Ovary (tissue), 7 donors: ENCODE measurements at regions not wholly inside any gene's neighbourhood (a gene's known extent, or its start where the extent isn't known, plus 50 kb on each side); places are given as distances from the start of the nearest gene placed in this dataset.

Source experiments
- DNase-seq, 5 donors: peaks; one replicate each; pipeline ENCODE4 v3.0.0-alpha.2; 2019 to 2020
- H3K27ac ChIP-seq, 2 donors: fragments of 200-600 bp; one replicate each; pipeline versions ENCODE4 v1.5.1 to v1.8.0; 2019 to 2022
- H3K27me3 ChIP-seq: fragments of 200-600 bp; one replicate; pipeline ENCODE4 v1.8.0; 2022
- H3K36me3 ChIP-seq: fragments of 200-600 bp; sonication (generic); one replicate; pipeline ENCODE4 v1.5.1; 2019
- H3K4me1 ChIP-seq: one replicate; pipeline ENCODE4 v1.8.1; 2013; ENCODE audit warnings: mild to moderate bottlenecking, moderate library complexity; ENCODE audit not compliant: insufficient read depth
- H3K4me3 ChIP-seq: fragments of 200-600 bp; sonication (generic); one replicate; pipeline ENCODE4 v1.5.1; 2017
- H3K9me3 ChIP-seq, 2 donors: fragments of 200-600 bp in 1 of 2; sonication (generic) in 1 of 2; one replicate each; pipeline versions ENCODE4 v1.5.1 to v1.8.1; 2013 to 2019; ENCODE audit warnings: mild to moderate bottlenecking in 1 of 2, moderate library complexity in 1 of 2
- EP300 ChIP-seq: sonication (generic); formaldehyde crosslinking; IDR thresholded peaks from one replicate; pipeline ENCODE4 v1.6.1; 2017; ENCODE audit warnings: antibody characterized with exemption
- POLR2A ChIP-seq: fragments of 450-650 bp; IDR thresholded peaks from one replicate; pipeline ENCODE4 v1.6.1; 2017; ENCODE audit warnings: antibody characterized with exemption, mild to moderate bottlenecking, moderate library complexity
- WGBS, 3 donors: extraction: QIAGEN DNeasy Blood & Tissue Kit in 1 of 3; methylation state at CpG; one replicate each; pipeline versions ENCODE4 v1.1.5 to v1.1.7; 2013 to 2017; 5-methylcytosine and 5-hydroxymethylcytosine counted together
- intact Hi-C, 4 donors: fragments of 100-400 bp; cut with DNase I; formaldehyde crosslinking; loops; one replicate each; pipeline versions ENCODE4 v1.11.0 to v1.15.1; 2022 to 2023
- TF ChIP-seq, protein P1 (sequence below), 3 donors: fragments of 450-650 bp in 2 of 3; fragments of 200-600 bp in 1 of 3; IDR thresholded peaks; one replicate each; pipeline versions ENCODE4 v1.5.1 to v1.8.0; 2016 to 2022; ENCODE audit warnings: antibody characterized with exemption in 3 of 3, mild to moderate bottlenecking in 1 of 3
- donor health status: DM: no; HTN: no; CAD: no; lungs with moderate emphysema.
- donor health status: DM: no; HTN: no; CAD: no.
- donor health status: Bipolar disorder and iron deficiency.
- donor health status: DM: no; HTN: no; CAD: no.
- donor health status: DM: yes; HTN: yes; CAD: no.

DNA sequence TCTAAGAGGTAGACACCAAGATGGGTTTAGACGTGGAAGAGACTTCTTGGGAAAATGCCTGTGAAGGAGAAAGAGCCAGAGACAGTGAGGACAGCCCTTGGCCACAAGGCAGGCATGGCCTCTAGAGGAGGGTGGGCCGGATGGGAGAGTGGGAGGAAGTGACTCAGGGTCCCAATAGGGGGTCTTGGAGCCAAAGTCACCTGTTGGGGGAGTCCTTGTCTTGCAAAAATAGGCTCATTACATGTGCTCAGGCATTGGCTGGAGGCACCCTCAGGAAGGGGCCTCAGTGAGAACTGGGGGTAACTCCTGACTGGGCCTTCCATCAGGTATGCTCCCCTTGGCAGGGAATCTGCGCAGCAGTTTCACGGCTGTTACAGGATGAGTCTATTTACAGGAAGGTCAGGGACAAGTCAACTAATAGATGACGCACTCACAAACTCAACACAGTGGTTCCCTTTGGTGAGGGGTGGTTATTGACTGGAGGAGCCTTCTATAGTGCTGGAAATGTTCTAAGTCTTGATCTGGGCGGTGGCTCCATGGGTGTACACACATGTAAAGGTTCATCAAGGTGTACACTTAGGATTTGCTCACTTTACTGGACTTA, 259.6 kb downstream of the XXYLT1 start:
- no peak overlapping the region for H3K4me3 ChIP-seq
- no peak for TF ChIP-seq POLR2A
- no peak for TF ChIP-seq EP300
- TF ChIP-seq, protein P1, sequence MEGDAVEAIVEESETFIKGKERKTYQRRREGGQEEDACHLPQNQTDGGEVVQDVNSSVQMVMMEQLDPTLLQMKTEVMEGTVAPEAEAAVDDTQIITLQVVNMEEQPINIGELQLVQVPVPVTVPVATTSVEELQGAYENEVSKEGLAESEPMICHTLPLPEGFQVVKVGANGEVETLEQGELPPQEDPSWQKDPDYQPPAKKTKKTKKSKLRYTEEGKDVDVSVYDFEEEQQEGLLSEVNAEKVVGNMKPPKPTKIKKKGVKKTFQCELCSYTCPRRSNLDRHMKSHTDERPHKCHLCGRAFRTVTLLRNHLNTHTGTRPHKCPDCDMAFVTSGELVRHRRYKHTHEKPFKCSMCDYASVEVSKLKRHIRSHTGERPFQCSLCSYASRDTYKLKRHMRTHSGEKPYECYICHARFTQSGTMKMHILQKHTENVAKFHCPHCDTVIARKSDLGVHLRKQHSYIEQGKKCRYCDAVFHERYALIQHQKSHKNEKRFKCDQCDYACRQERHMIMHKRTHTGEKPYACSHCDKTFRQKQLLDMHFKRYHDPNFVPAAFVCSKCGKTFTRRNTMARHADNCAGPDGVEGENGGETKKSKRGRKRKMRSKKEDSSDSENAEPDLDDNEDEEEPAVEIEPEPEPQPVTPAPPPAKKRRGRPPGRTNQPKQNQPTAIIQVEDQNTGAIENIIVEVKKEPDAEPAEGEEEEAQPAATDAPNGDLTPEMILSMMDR (IDR thresholded peaks at IDR 0.05) = no peak
- no peaks in the 10 kb centered on the region for H3K9me3 ChIP-seq
- intact Hi-C loops = no loop called here
- H3K4me1 ChIP-seq = no peaks in the 10 kb centered on the region
- DNase-seq = no peak
- H3K27ac ChIP-seq = no peak overlapping the region
- H3K27me3 ChIP-seq = no peaks in the 10 kb centered on the region
- 71 to 87% (median 72%) methylated on average over 6 of the region's 6 CpGs for WGBS, 3 donors
- H3K36me3 ChIP-seq = no peaks in the 10 kb centered on the region

DNA sequence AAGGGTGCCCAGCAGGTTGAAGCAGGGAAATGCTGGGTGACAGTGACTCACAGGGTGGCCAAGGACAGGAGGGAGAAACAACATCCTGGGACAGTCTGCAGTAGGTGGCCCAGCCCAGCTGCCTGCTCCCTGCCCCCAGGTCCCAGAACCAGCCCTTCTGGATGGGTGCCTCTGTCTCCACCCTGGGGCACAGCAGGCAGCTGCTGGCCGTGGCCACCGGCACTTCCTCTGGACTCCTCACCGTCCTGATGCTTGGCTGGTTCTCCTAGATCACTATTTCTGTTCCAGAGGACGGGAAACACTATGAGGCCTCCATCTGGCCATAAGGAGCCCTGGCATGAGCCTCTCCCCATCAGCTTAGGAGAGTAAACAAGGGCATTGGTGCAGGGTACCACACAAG, 258.9 kb downstream of the XXYLT1 start:
- 75 to 82% (median 79%) methylated on average over 4 of the region's 4 CpGs for WGBS, 3 donors
- H3K36me3 ChIP-seq = no peaks in the 10 kb centered on the region
- H3K9me3 ChIP-seq = no peaks in the 10 kb centered on the region

DNA sequence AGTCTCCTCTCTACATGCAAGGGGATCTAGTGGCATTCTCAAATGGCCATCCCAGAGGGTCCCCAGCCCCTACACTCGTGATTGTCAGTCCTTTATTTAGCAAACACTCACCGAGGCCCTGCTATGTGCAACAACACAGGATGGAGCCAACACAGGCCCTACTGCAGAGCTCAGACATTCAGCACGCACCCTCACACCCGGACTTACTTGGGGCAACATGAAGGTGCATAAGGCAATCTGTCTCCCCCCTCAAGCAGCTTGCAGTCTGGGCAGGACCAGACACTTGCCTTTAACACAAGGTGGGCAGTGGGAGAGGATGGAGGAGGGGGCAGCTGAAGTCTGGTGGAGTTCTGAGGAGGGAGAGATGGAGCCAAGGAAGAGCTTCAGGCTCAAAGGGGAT, 258.4 kb downstream of the XXYLT1 start:
- H3K27me3 ChIP-seq = no peaks in the 10 kb centered on the region
- WGBS, 3 donors = 85 to 88% (median 85%) methylated on average over 4 of the region's 4 CpGs
- H3K4me1 ChIP-seq = no peaks in the 10 kb centered on the region
- H3K9me3 ChIP-seq = no peaks in the 10 kb centered on the region
- intact Hi-C loops = no loop called here
- TF ChIP-seq, protein P1 (IDR thresholded peaks at IDR 0.05) = no peak
- no peak for TF ChIP-seq POLR2A
- no peak for DNase-seq
- H3K4me3 ChIP-seq = no peak overlapping the region
- H3K36me3 ChIP-seq = no peaks in the 10 kb centered on the region
- no peak overlapping the region for H3K27ac ChIP-seq

More for the DNA sequence above, 258.9 kb downstream of the XXYLT1 start:
- Histone ChIP-seq H3K4me1 (no peaks in the 10 kb centered on the region), H3K27me3 (no peaks in the 10 kb centered on the region), H3K27ac (no peak overlapping the region), H3K4me3 (no peak overlapping the region)
- no peak for DNase-seq
- no peak for TF ChIP-seq POLR2A
- TF ChIP-seq, protein P1 (IDR thresholded peaks at IDR 0.05) = no peak
- no peak for TF ChIP-seq EP300
- intact Hi-C loops = no loop called here

DNA sequence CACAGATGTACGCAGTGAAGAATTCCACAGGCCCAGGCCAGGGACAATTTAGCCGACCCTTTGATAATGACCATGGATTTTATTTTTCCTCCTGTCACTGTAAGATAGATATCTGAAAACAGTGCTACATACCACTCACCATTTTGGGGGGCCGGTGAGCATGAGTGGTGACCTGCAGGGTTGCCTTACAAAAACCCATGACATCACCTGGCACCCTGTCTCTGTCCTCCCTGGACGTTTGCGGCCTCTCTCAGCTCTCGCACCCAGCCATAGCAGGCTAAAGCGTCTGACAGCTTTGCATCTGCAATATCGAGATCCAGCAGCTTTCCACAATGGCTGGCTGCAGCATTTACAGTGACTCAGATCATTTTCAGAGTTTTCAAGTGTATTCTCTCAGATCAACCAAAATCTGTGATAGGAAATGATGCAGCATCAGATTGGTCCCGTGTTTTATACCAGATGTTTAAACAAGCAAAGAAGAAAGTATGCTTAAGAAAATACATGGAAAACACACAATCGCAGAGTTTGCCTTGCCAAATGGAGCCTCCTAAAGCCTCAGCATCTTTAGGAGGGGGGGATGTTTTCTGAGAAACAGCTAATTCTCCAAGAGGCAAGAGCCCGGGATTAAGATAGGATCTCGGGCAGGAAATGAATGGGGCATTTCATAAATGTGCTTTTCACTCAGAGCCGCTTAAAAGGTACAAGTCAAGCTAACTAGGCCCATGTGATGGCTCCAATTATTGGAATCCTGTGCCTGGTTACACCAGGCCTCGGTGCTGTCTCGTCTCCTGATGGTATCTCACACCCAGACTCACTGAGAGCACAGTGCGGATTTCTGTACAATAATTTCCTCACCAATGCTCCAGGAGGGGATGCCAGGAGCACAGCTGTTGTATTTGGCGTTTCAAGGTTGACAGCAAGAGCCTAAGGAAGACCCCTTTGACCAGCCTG, 257.3 kb downstream of the XXYLT1 start:
- intact Hi-C loops = no loop called here
- WGBS, 3 donors = 74 to 88% (median 77%) methylated on average over 17 of the region's 17 CpGs
- Histone ChIP-seq H3K4me3 (no peak overlapping the region), H3K27me3 (no peaks in the 10 kb centered on the region), H3K27ac (no peak overlapping the region), H3K9me3 (no peaks in the 10 kb centered on the region), H3K4me1 (no peaks in the 10 kb centered on the region), H3K36me3 (no peaks in the 10 kb centered on the region)
- no peak for TF ChIP-seq POLR2A
- TF ChIP-seq, protein P1 (IDR thresholded peaks at IDR 0.05) = no peak
- no peak for TF ChIP-seq EP300
- DNase-seq = no peak
